SU-DHL-6 (cell line): ENCODE measurements at regions not wholly inside any gene's neighbourhood (a gene's known extent, or its start where the extent isn't known, plus 50 kb on each side); places are given as distances from the start of the nearest gene placed in this dataset.

Experiments
- CTCF ChIP-seq: fragments of 200-600 bp; sonication (generic); IDR thresholded peaks from one replicate; pipeline ENCODE4 v1.5.1; 2017; ENCODE audit warnings: antibody characterized with exemption, mild to moderate bottlenecking, low read length, moderate library complexity; ENCODE audit not compliant: insufficient read depth, poor library complexity, severe bottlenecking
- EZH2phosphoT487 ChIP-seq: fragments of 200-600 bp; sonication (generic), shearing (Covaris generic); conservative IDR thresholded peaks from 2 replicates; pipeline ENCODE4 v1.6.1; 2018; ENCODE audit warnings: mild to moderate bottlenecking, antibody characterized with exemption, low read length, moderate library complexity, mixed read lengths

- TF ChIP-seq CTCF (no peak), EZH2phosphoT487 (no peak)
Observed at GRCh38 chr18:42549596-42549995, 565.9 kb downstream of the RIT2 start.
